Activated effector memory CD4-positive, alpha-beta T cell treated with Interleukin-2 at 50 U/mL for 16 hours (primary cell): ENCODE measurements at regions not wholly inside any gene's neighbourhood (a gene's known extent, or its start where the extent isn't known, plus 50 kb on each side); places are given as distances from the start of the nearest gene placed in this dataset.

ENCODE experiments used
- DNase-seq: peaks from one replicate; pipeline ENCODE4 v3.0.0-alpha.2; 2020

GRCh38 chr9:88767504-88767790, 223.8 kb upstream of the S1PR3 start:
- no peak for DNase-seq

- no peak for DNase-seq
Observed at GRCh38 chr9:88772575-88772974, 218.7 kb upstream of the S1PR3 start.

DNA sequence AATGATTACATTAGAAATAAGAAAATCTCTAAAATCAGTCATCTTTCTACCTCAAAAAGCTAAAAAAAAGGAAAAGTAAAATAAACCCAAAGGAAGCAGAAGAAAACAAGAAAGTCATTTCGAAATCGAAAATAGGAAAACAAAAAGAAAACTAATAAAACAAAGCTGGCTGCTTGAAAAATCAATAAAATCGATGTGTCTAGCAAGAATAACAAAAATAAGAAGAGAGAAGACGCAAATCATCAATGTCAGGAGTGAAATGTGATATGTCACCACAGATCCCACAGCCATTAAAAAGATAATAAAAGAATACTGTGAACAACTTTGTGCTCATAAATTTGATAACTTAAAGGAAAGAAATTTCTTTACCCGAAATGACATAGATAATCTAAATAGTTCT, 218.1 kb upstream of the S1PR3 start:
- DNase-seq: no peak

- no peak for DNase-seq
Observed at GRCh38 chr9:88773627-88774244, 217.5 kb upstream of the S1PR3 start.

- no peak for DNase-seq
Observed at GRCh38 chr9:88775037-88775471, 216.2 kb upstream of the S1PR3 start.

DNA sequence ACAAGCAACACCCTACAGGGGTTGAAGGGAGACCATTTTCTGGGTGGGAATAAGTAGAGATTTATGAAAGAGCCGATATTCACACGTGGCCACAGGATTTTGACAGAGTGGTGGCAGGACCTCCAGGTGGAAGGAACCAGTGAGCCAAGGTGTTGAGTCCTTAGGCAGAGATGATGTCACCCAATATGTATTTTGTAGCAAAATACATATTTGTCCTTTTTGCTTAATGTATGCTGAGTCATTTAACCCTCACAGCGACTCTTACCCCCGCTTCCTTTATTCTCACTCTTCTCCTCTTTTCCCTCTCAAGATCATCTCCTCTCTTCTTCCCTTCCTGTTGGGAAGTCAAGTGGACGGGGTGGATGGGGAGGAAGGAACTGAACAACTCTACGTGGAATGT, 215.7 kb upstream of the S1PR3 start:
- no peak for DNase-seq

GRCh38 chr9:88775966-88776365, 215.3 kb upstream of the S1PR3 start:
- no peak for DNase-seq

- DNase-seq: no peak
Observed at GRCh38 chr9:88776717-88777497, 214.4 kb upstream of the S1PR3 start.

DNA sequence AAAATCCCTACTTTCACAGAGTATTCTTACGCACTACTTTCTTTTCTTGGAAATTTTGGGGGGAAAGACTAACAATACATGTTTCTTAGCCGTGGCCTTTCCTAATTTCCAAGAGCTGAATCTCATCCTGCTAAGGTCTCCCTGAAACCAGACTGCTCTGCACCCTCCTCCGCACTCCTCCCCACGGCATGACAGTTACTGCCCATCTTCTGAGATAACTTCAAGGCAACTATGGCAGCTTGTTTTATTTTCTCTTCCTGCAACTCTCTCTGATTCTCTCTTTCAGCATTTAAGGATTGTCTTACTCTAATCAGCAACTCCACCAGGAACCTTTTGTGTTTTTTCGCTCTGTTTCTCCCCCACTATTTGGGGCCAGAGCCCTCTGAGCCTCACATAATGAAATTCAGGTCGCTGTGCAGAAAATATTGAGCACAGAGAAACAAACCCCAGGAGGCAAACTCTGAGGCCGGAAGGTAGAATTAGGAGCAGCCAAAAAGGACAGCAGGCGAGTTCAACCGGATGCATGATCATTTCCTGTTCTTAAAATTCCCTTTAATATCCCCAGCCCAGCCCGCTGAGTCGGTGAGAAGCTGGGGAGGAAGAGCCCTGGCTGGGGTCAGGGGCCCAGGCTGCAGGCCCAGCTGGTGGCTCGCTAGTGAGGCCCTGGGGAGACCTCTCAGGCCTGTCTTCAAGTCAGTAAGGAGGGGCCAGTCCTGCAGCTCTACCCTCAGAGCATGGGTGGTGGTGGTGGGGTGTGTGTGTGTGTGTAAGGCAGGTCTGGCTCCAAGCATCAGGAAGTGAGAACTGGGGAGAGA, 213.6 kb upstream of the S1PR3 start:
- DNase-seq: no peak

DNA sequence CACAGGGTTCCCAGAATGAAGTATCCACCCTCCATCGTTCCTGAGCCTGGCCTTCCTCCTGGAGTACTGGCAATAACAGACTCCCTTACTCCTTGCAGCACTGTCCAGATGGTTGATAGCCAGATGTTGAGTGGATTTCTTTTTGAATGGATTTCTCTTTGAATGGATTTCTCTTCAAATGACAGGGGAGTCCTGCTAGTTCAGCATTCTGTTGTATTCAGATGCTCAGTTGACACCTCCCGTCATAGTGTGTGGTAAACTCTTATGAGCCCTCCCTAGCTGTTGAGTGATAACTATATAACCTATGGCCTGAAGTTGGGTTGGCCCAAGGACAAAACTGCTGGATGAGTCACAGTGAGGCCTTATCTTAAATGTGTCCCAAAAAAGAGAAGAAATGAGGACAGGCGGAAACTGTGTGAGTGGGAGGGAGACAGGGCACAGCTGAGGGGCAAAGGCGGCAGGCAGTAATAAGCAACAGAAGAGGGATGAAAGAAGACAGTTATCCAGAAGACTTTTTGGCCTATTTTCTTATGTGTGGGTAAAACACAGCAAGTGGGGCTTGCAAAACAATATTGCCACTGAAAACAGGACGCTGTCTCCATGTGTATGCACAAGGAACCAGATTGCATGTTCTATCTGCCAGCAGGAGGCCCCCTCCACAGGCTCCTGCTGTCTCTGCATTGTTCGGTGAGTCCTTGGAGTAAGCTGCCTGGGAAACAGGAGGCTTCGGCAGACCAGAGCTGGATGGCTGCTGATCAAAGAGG, 209.5 kb upstream of the S1PR3 start:
- no peak for DNase-seq

- no peak for DNase-seq
Observed at GRCh38 chr9:88782931-88783710, 208.1 kb upstream of the S1PR3 start.

DNA sequence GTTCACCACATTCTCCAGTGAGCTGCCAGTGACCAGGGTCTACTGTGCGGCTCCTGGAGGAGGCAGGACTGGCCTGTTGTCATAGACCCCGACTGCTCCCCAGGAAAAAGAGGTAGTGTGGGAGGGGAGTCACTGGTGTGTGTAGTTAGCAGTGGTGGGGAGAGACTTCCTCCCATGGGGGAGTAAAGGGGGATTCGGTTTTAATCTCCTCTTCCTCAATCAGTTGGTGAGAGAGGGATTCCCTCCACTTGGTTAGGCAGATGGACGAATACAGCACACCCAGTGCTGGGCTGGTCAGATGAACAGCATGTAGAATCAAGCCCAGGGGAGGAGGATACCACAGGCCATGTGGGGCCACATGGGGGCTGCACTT, 207.6 kb upstream of the S1PR3 start:
- DNase-seq: no peak

GRCh38 chr9:88784960-88785359, 206.3 kb upstream of the S1PR3 start:
- no peak for DNase-seq

DNA sequence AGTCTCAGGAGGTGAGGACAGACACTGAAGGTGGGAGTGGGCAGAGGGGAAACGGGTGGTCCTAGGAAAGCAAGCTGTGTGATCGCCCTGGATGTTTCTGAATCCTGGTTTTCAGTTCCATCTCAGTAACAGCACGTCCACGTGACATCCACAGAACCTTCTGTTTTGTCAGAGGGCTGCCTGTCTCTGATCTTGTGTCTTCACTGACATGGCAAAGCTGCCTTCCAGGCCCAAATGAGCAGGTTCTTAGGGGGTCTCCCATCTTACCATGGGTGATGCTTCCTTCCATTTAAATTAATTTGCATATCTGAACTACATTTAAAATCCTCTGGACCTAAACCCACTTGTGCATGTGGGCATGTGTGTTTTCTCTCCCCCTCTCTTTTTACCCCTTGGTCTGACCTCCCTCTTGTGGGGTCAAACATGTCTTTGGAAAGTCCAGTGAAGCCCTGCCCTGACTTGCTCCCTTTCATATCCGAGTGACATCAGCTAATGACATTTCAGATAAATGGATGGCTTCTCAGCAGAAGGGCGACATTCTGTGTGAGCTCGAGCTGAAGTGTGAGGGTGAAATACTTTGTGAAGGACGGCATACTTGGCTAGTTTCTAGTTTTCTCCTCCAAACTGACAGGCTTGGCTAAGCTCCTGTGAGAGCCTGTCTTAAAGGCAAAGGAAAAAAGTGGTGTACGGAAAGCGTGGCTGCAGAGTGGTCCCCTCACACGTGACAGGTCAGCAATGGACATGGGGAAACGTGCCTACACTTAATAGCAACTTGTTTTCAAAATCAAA, 204.8 kb upstream of the S1PR3 start:
- no peak for DNase-seq

DNA sequence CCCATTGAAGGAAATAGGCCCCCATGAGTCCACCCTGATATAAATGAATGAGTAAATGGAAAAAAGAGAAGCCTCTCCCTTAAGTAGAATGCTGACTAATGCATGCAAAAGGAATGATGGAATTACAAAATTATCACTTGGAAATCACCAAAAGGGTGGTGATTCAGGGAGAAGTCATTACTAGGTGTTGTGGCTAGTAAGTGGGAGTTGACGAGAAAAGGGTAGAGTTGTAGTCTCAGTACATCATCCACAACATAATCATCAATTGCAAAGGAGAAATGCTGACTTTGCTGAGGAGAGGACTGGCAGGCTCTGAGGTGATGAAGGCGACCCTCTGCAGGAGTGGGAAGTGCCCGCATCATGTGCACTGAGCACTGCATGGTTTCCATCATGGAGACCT, 201.5 kb upstream of the S1PR3 start:
- no peak for DNase-seq

- no peak for DNase-seq
Observed at GRCh38 chr9:88791105-88791805, 200.0 kb upstream of the S1PR3 start.

DNA sequence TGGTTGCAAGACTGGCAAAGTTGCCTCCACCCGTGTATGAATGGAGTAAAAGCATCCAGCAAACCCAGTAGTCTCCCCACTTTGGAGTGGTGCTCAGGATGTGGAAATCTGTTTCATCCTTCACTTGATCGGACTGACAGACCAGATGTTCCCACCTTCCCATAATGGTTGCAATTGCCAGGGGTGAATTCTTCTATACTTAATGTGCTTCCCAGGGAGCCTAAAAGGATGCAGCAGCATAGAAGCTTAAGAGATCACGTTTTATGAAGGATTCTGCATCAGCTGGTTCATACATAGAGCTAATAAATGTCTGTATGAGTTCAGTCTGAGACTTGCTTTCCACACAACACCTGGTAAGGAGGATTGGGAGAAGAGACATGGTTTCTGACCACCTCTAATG, 198.8 kb upstream of the S1PR3 start:
- DNase-seq: no peak

DNA sequence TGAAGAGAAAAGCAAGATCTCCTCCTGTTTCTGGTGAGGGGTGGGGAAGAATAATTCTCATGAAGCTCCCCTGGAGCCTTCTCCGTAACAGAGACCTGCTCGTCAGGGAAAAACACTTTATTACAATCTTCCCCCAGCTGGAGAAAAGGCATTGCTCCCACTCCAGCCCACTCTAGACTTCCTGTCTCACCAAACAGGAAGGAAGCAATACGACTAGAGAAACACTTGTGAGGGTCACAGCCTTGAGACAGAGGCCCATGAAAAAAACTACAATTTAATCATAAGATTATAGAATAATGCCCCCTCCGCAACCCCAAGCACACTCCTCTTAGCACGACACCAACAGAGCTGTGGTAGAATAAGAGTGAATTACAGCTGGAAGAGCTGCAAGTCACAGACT, 197.2 kb upstream of the S1PR3 start:
- no peak for DNase-seq

DNA sequence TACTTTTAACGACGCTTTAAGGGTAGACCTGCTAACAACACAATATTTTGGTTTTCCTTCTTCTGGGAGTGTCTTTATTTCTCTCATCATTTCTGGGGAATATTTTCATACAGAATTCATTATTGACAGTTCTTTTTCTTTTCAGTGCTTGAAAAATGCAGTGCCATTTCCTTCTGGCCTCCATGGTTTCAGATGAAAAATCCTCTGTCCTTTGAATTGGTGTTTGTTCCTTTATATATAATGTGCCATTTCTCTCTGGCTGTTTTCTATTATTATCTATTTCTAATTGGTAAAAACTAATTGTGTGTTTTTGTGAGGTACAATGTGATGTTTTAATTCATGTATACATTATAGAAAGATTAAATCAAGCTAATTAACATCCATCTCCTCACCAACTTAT, 194.3 kb upstream of the S1PR3 start:
- DNase-seq: no peak

DNA sequence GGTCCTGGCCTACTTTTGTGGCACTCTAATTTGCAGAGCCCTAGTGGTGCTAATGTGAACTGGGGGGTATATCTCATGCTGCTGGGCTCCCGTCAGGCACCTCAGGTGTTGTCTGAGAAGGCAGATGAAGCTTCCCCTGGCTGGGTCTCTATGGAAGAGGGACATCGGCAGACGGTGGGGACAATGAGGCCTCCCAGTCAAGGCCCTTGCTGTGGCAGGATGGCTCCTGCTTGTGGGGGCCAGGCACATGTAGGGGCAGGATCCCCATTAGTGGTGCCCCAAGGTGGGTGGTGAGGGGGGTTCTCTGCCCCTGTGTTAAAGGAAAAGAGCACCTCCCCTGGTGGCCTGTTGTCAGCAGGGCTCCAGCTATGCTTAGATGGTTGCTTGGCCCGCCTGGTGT, 192.8 kb upstream of the S1PR3 start:
- no peak for DNase-seq
